ENCODE measurements at regions not wholly inside any gene's neighbourhood (a gene's known extent, or its start where the extent isn't known, plus 50 kb on each side); places are given as distances from the start of the nearest gene placed in this dataset.

GRCh38 chr11:71075871-71076420, 176.4 kb downstream of the SHANK2 start:
- Histone ChIP-seq H3K27me3 (ENCODE audit: insufficient read depth, low read length, poor library complexity, severe bottlenecking) (no peaks in the 10 kb centered on the region), H3F3A (ENCODE audit: low read depth) (no peaks in the 10 kb centered on the region), H3K4me1 (ENCODE audit: insufficient read depth, low read length, poor library complexity, severe bottlenecking) (no peaks in the 10 kb centered on the region), H3K79me2 (ENCODE audit: insufficient read depth, low read length) (no peaks in the 10 kb centered on the region), H2AFZ (ENCODE audit: low read length) (no peak overlapping the region), H4K20me1 (ENCODE audit: insufficient read depth, low read length, poor library complexity, severe bottlenecking) (no peaks in the 10 kb centered on the region), H3K9me2 (replicated peaks; ENCODE audit: low read depth, low read length) (no peaks in the 10 kb centered on the region), H3K36me3 (ENCODE audit: insufficient read depth, low read length) (no peaks in the 10 kb centered on the region), H3K9me3 (ENCODE audit: insufficient read depth, low read depth, low read length) (peaks cover 9% of the 10 kb centered on the region; the same call in 1 of the 2 replicates), H3K9ac (ENCODE audit: low read depth, low read length, poor library complexity, severe bottlenecking) (no peak overlapping the region), H3K4me2 (ENCODE audit: low read depth, low read length, poor library complexity, severe bottlenecking) (no peak overlapping the region), H3K4me3 (ENCODE audit: low read length, poor library complexity, severe bottlenecking) (no peak overlapping the region)
- TF ChIP-seq EZH2phosphoT487 (IDR thresholded peaks at IDR 0.05; ENCODE audit: borderline replicate concordance) = no peak
- TF ChIP-seq, protein P1, sequence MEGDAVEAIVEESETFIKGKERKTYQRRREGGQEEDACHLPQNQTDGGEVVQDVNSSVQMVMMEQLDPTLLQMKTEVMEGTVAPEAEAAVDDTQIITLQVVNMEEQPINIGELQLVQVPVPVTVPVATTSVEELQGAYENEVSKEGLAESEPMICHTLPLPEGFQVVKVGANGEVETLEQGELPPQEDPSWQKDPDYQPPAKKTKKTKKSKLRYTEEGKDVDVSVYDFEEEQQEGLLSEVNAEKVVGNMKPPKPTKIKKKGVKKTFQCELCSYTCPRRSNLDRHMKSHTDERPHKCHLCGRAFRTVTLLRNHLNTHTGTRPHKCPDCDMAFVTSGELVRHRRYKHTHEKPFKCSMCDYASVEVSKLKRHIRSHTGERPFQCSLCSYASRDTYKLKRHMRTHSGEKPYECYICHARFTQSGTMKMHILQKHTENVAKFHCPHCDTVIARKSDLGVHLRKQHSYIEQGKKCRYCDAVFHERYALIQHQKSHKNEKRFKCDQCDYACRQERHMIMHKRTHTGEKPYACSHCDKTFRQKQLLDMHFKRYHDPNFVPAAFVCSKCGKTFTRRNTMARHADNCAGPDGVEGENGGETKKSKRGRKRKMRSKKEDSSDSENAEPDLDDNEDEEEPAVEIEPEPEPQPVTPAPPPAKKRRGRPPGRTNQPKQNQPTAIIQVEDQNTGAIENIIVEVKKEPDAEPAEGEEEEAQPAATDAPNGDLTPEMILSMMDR (conservative IDR thresholded peaks at IDR 0.05; ENCODE audit: low read length) = no peak

- no peaks in the 10 kb centered on the region for H3K27me3 ChIP-seq (ENCODE audit: insufficient read depth, low read length, poor library complexity, severe bottlenecking)
- H3K4me3 ChIP-seq (ENCODE audit: low read length, poor library complexity, severe bottlenecking) = no peak overlapping the region
- no peaks in the 10 kb centered on the region for H3F3A ChIP-seq (ENCODE audit: low read depth)
- H3K9me3 ChIP-seq (ENCODE audit: insufficient read depth, low read depth, low read length) = peaks cover 10% of the 10 kb centered on the region; the same call in 1 of the 2 replicates
- no peaks in the 10 kb centered on the region for H3K36me3 ChIP-seq (ENCODE audit: insufficient read depth, low read length)
- H3K4me1 ChIP-seq (ENCODE audit: insufficient read depth, low read length, poor library complexity, severe bottlenecking) = no peaks in the 10 kb centered on the region
- H3K79me2 ChIP-seq (ENCODE audit: insufficient read depth, low read length) = no peaks in the 10 kb centered on the region
- no peak overlapping the region for H3K4me2 ChIP-seq (ENCODE audit: low read depth, low read length, poor library complexity, severe bottlenecking)
- no peaks in the 10 kb centered on the region for H4K20me1 ChIP-seq (ENCODE audit: insufficient read depth, low read length, poor library complexity, severe bottlenecking)
- H2AFZ ChIP-seq (ENCODE audit: low read length) = no peak overlapping the region
- TF ChIP-seq, protein P1 (conservative IDR thresholded peaks at IDR 0.05; ENCODE audit: low read length) = no peak
- TF ChIP-seq EZH2phosphoT487 (IDR thresholded peaks at IDR 0.05; ENCODE audit: borderline replicate concordance) = no peak
- H3K9ac ChIP-seq (ENCODE audit: low read depth, low read length, poor library complexity, severe bottlenecking) = no peak overlapping the region
- no peaks in the 10 kb centered on the region for H3K9me2 ChIP-seq (replicated peaks; ENCODE audit: low read depth, low read length)
These were observed 177.2 kb downstream of the SHANK2 start for GRCh38 chr11:71075116-71075720.

DNA sequence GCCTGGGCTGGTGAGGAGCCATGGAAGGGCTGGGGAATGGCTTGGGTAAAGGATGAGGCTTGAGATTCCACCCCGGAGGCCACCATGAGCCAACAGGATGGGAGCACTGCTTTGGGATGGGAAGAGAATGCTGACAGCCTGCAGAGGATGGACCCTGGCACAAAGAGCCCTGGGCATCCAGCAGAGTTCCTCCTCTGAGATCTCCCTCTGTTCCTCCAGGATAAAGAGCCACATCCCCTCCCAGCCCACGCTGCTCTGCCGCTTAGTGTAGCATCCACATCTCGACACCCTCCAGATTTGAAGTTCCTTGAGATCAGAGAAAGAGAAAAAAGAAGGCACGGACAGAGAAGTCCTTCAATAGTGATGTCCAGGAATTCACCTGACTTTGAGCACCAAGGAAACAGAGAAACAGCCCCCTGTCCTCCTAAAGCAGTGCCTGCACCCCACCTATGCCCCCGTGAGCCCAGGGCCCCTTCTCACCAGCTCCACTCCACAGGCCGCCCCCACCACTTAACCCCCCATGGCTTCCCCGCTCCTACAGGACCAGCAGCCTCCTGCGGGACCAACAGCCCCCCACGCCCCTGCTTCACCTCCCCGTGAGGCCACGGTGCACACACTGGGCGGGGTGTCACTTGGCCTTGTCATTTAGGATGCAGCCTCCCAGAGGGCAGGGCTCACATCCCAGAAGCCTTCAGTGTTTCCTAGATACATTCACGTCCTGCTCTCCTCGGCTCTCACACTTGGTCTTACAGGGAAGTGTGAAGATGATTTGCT, 180.5 kb downstream of the SHANK2 start:
- Histone ChIP-seq H2AFZ (ENCODE audit: low read length) (no peak overlapping the region), H3K4me1 (ENCODE audit: insufficient read depth, low read length, poor library complexity, severe bottlenecking) (no peaks in the 10 kb centered on the region), H3K36me3 (ENCODE audit: insufficient read depth, low read length) (no peaks in the 10 kb centered on the region), H3K9me3 (ENCODE audit: insufficient read depth, low read depth, low read length) (peaks cover 13% of the 10 kb centered on the region; the same call in 1 of the 2 replicates), H3K4me2 (ENCODE audit: low read depth, low read length, poor library complexity, severe bottlenecking) (no peak overlapping the region), H3K9ac (ENCODE audit: low read depth, low read length, poor library complexity, severe bottlenecking) (no peak overlapping the region), H3K4me3 (ENCODE audit: low read length, poor library complexity, severe bottlenecking) (no peak overlapping the region), H4K20me1 (ENCODE audit: insufficient read depth, low read length, poor library complexity, severe bottlenecking) (no peaks in the 10 kb centered on the region), H3F3A (ENCODE audit: low read depth) (no peaks in the 10 kb centered on the region), H3K27me3 (ENCODE audit: insufficient read depth, low read length, poor library complexity, severe bottlenecking) (no peaks in the 10 kb centered on the region), H3K9me2 (replicated peaks; ENCODE audit: low read depth, low read length) (no peaks in the 10 kb centered on the region), H3K79me2 (ENCODE audit: insufficient read depth, low read length) (no peaks in the 10 kb centered on the region)
- TF ChIP-seq, protein P1 (conservative IDR thresholded peaks at IDR 0.05; ENCODE audit: low read length) = no peak
- no peak for TF ChIP-seq EZH2phosphoT487 (IDR thresholded peaks at IDR 0.05; ENCODE audit: borderline replicate concordance)
